SU-DHL-6 (cell line): ENCODE measurements at regions not wholly inside any gene's neighbourhood (a gene's known extent, or its start where the extent isn't known, plus 50 kb on each side); places are given as distances from the start of the nearest gene placed in this dataset.

Source experiments
- H2AFZ ChIP-seq: fragments of 200-600 bp; sonication (generic); 2 replicates; pipeline ENCODE4 v1.6.1; 2014; ENCODE audit warnings: low read depth, mild to moderate bottlenecking, moderate library complexity, mixed read lengths, antibody characterized with exemption, low read length; ENCODE audit not compliant: severe bottlenecking
- H3F3A ChIP-seq: fragments of 200-600 bp; shearing (Covaris generic); 2 replicates; pipeline ENCODE4 v1.6.0; 2016; ENCODE audit warnings: antibody characterized with exemption, mild to moderate bottlenecking; ENCODE audit not compliant: insufficient read depth
- H3K27ac ChIP-seq: fragments of 200-600 bp; sonication (generic); 2 replicates; pipeline ENCODE4 v1.5.1; 2016; ENCODE audit warnings: low read depth, mild to moderate bottlenecking, low read length, moderate library complexity, mixed read lengths
- H3K27me3 ChIP-seq: fragments of 200-600 bp; sonication (generic), shearing (Covaris generic); 2 replicates; pipeline ENCODE4 v1.6.0; 2014; ENCODE audit warnings: mild to moderate bottlenecking, low read length
- H3K36me3 ChIP-seq: fragments of 200-600 bp; sonication (generic); 2 replicates; pipeline ENCODE4 v1.6.1; 2014; ENCODE audit warnings: mild to moderate bottlenecking, low read length, mixed read lengths
- H3K4me2 ChIP-seq: fragments of 300-600, 200-600 bp; shearing (Covaris generic), sonication (generic); 2 replicates; pipeline ENCODE4 v1.6.0; 2014; ENCODE audit warnings: low read length, low read depth, mild to moderate bottlenecking; ENCODE audit not compliant: poor library complexity, severe bottlenecking
- H3K4me3 ChIP-seq: fragments of 200-600 bp; sonication (generic); 2 replicates; pipeline ENCODE4 v1.5.1; 2014; ENCODE audit warnings: antibody characterized with exemption, low read length, mild to moderate bottlenecking, mixed read lengths; ENCODE audit not compliant: insufficient read depth, poor library complexity, severe bottlenecking
- H3K79me2 ChIP-seq: fragments of 200-600 bp; sonication (generic); 2 replicates; pipeline ENCODE4 v1.6.1; 2014; ENCODE audit warnings: mild to moderate bottlenecking, low read length, moderate library complexity; ENCODE audit not compliant: insufficient read depth
- H3K9ac ChIP-seq: fragments of 200-600 bp; sonication (generic); 2 replicates; pipeline ENCODE4 v1.7.0; 2014; ENCODE audit warnings: mild to moderate bottlenecking, low read length
- H3K9me2 ChIP-seq: fragments of 200-600 bp; sonication (generic); replicated peaks from 2 replicates; pipeline ENCODE4 v1.6.1; 2014; ENCODE audit warnings: low read length; ENCODE audit not compliant: insufficient read depth
- H3K9me3 ChIP-seq: fragments of 200-600 bp; sonication (generic); 2 replicates; pipeline ENCODE4 v1.6.1; 2014; ENCODE audit warnings: low read length, mixed read lengths; ENCODE audit not compliant: insufficient read depth
- H4K20me1 ChIP-seq: fragments of 200-600 bp; sonication (generic); 2 replicates; pipeline ENCODE4 v1.6.1; 2014; ENCODE audit warnings: low read depth, mild to moderate bottlenecking, antibody characterized with exemption, low read length, moderate library complexity, mixed read lengths
- CTCF ChIP-seq: fragments of 200-600 bp; sonication (generic); IDR thresholded peaks from one replicate; pipeline ENCODE4 v1.5.1; 2017; ENCODE audit warnings: antibody characterized with exemption, mild to moderate bottlenecking, low read length, moderate library complexity; ENCODE audit not compliant: insufficient read depth, poor library complexity, severe bottlenecking
- EZH2phosphoT487 ChIP-seq: fragments of 200-600 bp; sonication (generic), shearing (Covaris generic); conservative IDR thresholded peaks from 2 replicates; pipeline ENCODE4 v1.6.1; 2018; ENCODE audit warnings: mild to moderate bottlenecking, antibody characterized with exemption, low read length, moderate library complexity, mixed read lengths

GRCh38 chr10:131645756-131646155 is 255.1 kb upstream of the PPP2R2D start:
- H3K36me3 ChIP-seq: no peaks in the 10 kb centered on the region
- H4K20me1 ChIP-seq: no peaks in the 10 kb centered on the region
- H3K9ac ChIP-seq: no peak overlapping the region
- no peak overlapping the region for H2AFZ ChIP-seq
- H3K27ac ChIP-seq: no peak overlapping the region
- no peak overlapping the region for H3K4me2 ChIP-seq
- H3K4me3 ChIP-seq: no peak overlapping the region
- H3F3A ChIP-seq: no peaks in the 10 kb centered on the region
- no peaks in the 10 kb centered on the region for H3K9me2 ChIP-seq
- TF ChIP-seq CTCF (no peak), EZH2phosphoT487 (no peak)
- no peaks in the 10 kb centered on the region for H3K79me2 ChIP-seq
- no peaks in the 10 kb centered on the region for H3K9me3 ChIP-seq
- no peaks in the 10 kb centered on the region for H3K27me3 ChIP-seq

- Histone ChIP-seq H3K27me3 (no peaks in the 10 kb centered on the region), H3K27ac (no peak overlapping the region), H3K4me3 (no peak overlapping the region), H3K79me2 (no peaks in the 10 kb centered on the region), H3K9ac (no peak overlapping the region), H3F3A (no peaks in the 10 kb centered on the region), H3K9me2 (no peaks in the 10 kb centered on the region), H4K20me1 (no peaks in the 10 kb centered on the region), H3K4me2 (no peak overlapping the region), H3K9me3 (no peaks in the 10 kb centered on the region), H2AFZ (no peak overlapping the region), H3K36me3 (no peaks in the 10 kb centered on the region)
- TF ChIP-seq CTCF: no peak
Measured at GRCh38 chr10:131646551-131647525, 254.0 kb upstream of the PPP2R2D start.

GRCh38 chr10:131647789-131648188 is 253.0 kb upstream of the PPP2R2D start:
- Histone ChIP-seq H3K9me3 (no peaks in the 10 kb centered on the region), H2AFZ (no peak overlapping the region), H3K27ac (no peak overlapping the region), H3F3A (no peaks in the 10 kb centered on the region), H3K27me3 (no peaks in the 10 kb centered on the region), H3K9me2 (no peaks in the 10 kb centered on the region), H3K36me3 (no peaks in the 10 kb centered on the region), H3K79me2 (no peaks in the 10 kb centered on the region), H3K9ac (no peak overlapping the region), H3K4me3 (no peak overlapping the region), H4K20me1 (no peaks in the 10 kb centered on the region), H3K4me2 (no peak overlapping the region)
- TF ChIP-seq EZH2phosphoT487 (no peak), CTCF (no peak)
